ENCODE measurements at regions not wholly inside any gene's neighbourhood (a gene's known extent, or its start where the extent isn't known, plus 50 kb on each side); places are given as distances from the start of the nearest gene placed in this dataset.

- no peak for DNase-seq
Measured at GRCh38 chr2:221276033-221276432, 296.1 kb downstream of the EPHA4 start.

GRCh38 chr2:221276601-221277000 is 295.5 kb downstream of the EPHA4 start:
- DNase-seq: no peak

DNA sequence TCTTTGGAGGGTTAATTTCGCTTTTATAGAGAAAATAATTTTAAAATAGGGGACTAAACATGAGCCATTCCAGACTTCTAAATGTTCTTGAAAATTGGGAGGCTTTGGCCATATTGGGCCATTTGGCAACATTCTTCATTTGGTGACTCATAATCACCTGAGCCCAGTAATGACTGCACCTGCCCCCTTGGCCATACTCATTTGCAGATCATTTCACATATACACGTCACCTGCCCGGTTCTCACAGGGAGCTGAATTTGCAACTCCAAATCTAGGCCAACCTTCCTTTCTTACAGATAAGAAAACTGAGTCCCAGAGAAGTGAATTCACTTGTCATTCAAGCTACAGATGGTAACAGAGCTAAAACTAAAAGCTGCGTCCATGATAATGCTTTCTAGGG is 289.7 kb downstream of the EPHA4 start:
- no peak for DNase-seq

DNA sequence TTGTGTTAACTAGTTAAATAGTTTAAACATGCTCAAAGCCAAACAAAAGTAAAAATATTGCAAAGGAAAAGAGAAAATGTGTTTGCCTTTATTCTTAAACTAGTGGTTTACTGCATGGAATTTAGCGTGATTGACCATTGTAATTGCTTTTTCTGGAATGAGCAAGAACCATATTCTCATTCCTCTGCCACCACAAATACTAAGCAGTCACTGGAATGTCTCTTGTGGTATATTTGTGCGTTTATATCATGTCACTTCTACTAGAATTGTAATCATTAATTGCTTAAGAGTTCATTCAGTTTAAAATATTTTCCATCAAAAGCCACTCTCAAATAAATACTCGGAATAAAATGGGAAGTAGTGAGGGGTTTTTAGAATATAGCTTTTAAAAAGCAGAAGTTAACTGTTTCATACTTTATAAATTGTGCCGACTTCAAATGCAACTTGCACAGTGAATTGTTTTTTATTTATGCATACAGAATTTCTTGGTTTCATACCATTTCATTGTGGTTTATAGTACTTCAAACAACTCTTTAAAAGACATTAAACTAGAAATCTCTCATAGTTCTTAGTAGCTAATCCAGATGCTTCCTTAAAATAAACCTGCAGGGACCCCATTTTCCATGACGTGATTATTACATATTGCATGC is 288.1 kb downstream of the EPHA4 start:
- DNase-seq: no peak

GRCh38 chr2:221285148-221285547 is 287.0 kb downstream of the EPHA4 start:
- DNase-seq: no peak

GRCh38 chr2:221286406-221286805 is 285.7 kb downstream of the EPHA4 start:
- no peak for DNase-seq

DNA sequence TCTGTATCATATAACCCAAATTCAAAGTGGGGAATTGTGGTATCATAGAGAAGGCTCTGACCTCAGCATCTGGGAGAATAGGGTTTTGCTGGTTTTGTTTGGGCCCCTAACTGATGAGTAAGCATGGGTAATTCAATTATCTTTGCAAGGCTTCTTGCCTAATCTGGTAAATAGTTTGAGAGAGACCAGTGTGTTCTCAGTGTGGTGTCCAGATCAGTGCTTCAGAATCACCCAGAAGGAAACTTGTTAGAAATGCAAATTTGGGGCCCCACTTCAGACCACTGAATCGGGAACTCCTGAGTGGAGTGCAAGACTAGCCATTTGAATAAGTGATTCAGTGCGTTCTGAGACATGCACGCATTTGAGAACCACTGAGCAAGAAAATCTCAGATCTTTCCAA is 282.7 kb downstream of the EPHA4 start:
- no peak for DNase-seq

GRCh38 chr2:221289846-221290245 is 282.3 kb downstream of the EPHA4 start:
- no peak for DNase-seq

DNA sequence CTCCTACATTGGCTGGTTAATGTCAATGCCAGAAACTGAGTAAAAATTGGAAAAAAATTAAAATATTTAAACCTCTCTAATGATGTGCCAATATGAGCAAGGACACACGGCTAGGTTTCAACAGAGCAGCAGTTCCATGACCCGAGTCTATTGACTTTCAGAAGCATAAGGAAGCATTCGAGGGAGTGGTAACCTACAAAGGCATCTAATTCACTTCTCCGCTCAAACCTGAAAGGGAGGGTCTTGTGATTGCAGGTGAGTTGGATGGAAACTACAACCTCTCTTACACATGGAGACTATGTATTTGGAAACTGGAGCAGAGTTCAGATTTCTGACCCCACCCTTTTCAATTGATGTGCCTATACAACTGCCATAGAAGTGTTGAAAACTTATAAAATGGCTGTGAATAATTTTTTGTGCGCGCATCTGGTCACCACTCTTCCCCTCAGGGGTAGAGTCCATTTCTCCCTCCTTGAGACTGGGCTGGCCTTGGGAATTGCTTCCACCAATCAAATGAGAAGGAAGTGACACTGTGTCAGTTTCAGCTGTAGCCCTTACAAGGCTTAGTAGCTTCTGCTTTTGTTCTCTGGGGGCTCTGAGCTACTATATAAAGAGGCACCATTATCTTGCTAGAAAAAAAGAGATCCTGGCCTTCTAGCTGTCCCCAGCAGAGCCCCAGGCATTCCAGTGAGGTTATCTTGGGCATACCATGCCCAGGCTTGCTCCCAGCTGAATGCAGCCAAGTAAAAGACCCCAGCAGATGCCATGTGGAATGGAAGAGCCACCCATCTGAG is 278.0 kb downstream of the EPHA4 start:
- DNase-seq: no peak

DNA sequence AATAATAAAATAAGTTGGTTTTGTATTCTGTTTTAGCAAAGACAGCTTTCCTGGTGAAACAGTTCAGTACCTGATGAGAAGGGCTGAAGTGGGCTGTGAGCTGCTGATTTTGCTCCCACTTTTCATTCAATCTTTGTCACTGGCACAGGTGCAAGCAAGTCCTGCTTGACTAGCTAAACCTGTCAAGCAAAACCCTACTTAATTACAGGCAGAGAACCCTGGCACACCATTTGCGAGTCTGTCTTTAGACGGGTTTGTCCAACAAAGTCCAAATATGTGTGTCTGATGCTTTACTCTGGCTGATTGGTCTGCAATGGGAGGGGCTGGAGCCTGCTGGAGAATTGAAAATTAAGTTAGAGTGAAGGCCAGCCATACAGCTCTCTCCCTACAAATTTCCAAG is 267.2 kb downstream of the EPHA4 start:
- no peak for DNase-seq

- no peak for DNase-seq
Measured at GRCh38 chr2:221308507-221309066, 263.5 kb downstream of the EPHA4 start.

DNA sequence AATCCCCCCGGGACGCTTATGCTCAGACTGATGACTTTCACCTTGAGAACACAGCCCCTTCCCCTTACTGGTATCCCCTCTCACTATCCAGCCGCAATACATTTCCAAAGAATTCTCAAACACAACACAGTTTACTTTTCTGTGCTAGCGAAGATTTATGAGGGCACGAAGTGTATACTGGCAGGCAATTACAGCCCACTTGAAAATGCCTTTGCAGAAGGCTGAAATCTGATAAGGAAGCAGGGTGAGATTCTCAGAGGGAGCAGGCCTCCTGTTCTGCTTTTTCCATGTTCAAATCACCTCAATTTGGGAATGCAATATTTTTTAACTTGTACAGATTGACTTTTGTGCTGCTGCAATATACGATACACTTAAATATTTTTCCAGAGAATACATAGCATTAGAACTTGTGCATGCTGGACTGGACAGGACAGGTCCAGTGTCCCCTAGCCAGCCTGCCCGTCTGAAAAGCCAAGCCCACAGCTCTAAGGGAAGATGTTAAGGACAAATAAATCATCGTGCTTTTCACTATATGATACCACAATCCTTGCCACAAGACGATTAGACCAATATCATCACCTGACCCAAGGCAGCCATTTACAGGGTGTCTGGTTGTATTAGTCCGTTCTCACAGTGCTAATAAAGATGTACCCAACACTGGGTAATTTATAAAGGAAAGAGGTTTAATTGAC is 262.1 kb downstream of the EPHA4 start:
- no peak for DNase-seq

GRCh38 chr2:221310730-221311129 is 261.4 kb downstream of the EPHA4 start:
- DNase-seq: no peak

DNA sequence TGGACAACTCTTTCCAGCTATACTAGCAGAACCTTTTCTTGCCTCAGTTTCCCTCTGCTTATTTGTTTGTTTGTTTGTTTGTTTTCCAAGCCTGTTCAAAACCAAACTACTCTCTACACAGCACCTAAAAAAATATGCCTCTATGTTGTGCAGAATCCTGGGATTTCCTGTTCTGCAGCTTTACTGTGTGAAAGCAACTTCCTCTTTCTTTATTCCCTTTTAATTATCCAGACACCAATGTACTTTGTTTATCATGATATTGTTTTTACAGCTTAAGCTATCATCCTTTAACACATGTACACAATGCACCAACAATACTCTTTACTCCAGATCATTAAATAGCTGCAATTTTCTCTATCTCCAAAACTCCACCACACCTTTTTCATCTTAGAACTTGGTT is 259.5 kb downstream of the EPHA4 start:
- no peak for DNase-seq

- DNase-seq: no peak
Measured at GRCh38 chr2:221314786-221315185, 257.3 kb downstream of the EPHA4 start.

- DNase-seq: no peak
Measured at GRCh38 chr2:221318376-221319130, 253.6 kb downstream of the EPHA4 start.

GRCh38 chr2:221322741-221323140 is 249.4 kb downstream of the EPHA4 start:
- no peak for DNase-seq

DNA sequence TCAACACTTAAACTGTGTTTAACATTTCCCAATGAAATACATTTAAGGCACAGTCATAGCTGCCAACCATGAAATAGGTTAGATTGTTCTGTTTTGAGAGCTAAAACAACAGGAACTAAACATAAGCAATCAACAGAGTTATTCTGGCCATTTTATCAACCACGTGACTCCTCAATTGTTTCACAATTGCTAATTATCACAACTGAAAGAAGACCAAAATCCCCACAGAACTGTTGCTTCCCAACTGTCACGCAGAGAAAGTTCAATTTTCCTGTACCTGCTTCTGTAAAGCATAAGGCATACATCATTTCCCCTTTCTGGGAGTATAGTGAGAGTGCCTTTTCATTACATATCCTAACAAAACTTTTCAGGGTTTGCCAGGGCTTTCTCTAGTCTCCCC is 248.6 kb downstream of the EPHA4 start:
- DNase-seq: no peak

GRCh38 chr2:221330436-221330835 is 241.7 kb downstream of the EPHA4 start:
- no peak for DNase-seq

DNA sequence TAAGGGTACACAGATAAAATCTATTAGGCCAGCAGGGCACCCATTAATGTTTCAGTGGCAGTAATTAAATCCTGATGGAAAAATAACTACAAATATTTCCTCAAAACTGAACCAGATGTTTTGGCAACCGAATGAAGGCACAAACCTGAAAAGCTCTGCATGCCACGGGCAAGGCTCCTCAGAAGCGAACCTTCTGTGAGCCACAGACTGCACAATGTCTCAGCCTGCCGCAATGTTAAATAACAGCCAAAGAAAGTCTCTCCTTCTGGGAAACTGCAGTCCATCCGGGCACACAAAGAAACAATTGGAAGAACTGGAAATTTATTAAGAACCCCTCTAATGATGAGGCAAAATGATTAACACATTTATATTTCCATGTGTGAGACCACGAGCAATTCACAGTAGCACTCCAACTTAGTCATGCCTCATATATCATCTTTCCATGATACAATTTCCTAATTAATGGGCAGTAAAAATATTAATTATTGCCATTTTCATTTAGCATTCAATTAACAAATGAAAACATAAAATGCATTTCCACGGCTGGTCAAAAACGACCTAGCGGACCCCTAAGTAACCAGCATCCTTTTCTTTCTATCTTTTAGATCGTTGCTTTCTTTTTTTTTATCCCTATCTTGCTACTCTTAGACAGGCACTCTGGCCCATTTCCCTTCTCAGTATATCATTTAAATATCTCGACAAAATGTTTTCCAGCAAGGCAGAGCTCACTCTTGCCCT is 237.5 kb downstream of the EPHA4 start:
- no peak for DNase-seq

DNA sequence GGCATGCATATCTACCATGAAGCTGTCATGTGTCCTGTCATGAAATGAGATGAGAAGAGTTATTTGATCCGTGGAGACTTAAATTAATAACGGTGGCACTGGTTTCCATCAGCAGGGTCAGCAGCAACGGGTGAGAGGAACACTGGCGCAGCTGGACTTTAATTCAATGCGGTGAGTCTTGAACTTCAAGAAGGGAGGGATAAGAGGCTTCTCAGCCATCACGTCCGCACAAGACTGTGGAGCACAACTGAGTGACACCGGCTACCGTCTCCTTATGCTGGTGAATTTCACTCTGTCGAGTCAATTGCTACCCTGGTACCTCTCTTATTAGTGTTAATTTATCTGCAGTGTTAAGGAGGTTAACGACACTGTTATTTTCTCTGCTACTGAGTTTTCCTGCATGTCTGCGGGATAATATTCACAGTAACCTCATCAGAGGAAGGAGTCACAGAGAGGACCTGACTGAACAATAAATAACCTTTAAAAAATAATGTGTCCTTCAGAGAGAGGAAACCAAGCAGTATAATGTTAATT is 236.8 kb downstream of the EPHA4 start:
- no peak for DNase-seq

- no peak for DNase-seq
Measured at GRCh38 chr2:221336967-221337366, 235.1 kb downstream of the EPHA4 start.

All from hippocampal formation (tissue), 2 donors.